ENCODE measurements at regions not wholly inside any gene's neighbourhood (a gene's known extent, or its start where the extent isn't known, plus 50 kb on each side); places are given as distances from the start of the nearest gene placed in this dataset.
"Not testable (repeated sequence)": the region's sequence is repeated elsewhere in the genome, so short reads cannot be mapped to it uniquely, and the experiment has no call there.

DNA sequence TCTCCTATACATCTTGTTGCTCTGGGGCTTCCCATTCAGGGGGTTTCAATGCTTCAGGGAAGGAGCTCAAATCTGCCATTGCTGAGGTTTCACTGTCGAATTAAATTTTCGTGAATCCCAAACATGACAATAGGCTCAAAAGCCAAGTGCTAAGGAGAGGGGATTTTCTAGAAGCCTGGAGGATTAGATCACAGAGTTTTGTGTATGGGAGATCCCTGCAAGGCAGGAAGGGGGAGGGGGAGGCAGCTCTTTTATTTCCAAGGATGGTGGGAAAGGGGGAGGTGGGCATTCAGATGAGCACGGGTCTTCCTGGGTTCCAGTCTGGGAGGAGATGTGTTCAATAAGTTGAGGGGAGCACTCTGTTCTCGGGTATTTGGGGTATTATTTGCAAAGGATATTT is 69.9 kb upstream of the DLG1 start:
- DNase-seq (ENCODE audit: low spot score), result no peak

DNA sequence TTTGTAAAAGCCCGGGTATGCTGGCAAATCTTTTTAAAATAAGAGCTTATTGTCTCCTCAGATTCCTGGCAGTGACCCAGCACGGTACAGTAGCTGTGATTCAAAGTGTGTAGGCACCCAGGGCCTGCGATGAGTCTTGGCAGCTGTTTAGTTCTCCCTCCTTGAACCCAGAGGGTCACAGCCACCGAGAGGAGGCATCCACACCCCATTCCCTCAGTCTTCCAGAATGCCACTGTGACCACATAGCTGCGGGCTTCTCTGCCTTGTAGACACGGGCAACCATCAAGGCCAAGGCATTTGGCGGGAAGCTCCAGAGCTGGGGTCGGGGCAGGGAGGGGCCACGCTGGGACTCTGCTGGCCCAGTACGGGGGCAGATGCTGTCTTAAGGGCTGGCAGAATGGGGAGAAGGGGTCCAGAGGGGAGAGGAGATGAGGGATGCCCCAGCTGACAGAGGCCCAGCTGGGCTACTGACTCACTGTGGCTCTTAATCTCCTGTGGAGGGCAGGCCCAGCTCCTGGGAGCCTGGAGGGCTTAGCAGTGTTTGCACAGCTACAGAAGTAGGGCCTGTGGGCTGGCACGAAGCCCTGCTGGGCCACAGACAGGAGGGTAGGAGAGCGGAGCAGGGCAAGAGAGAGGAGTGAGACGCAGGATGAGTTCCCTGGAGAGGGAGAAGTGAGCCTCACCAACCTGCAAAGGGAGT is 68.8 kb upstream of the DLG1 start:
- DNase-seq (ENCODE audit: low spot score), result no peak

GRCh38 chr3:197366301-197367044 is 68.1 kb upstream of the DLG1 start:
- DNase-seq (ENCODE audit: low spot score), result no peak

- no peak for DNase-seq (ENCODE audit: low spot score)
Measured at GRCh38 chr3:197365586-197365985, 67.2 kb upstream of the DLG1 start.

GRCh38 chr3:197364410-197365071 is 66.1 kb upstream of the DLG1 start:
- no peak for DNase-seq (ENCODE audit: low spot score)

- DNase-seq (ENCODE audit: low spot score), result no peak
Measured at GRCh38 chr3:197363553-197364409, 65.4 kb upstream of the DLG1 start.

DNA sequence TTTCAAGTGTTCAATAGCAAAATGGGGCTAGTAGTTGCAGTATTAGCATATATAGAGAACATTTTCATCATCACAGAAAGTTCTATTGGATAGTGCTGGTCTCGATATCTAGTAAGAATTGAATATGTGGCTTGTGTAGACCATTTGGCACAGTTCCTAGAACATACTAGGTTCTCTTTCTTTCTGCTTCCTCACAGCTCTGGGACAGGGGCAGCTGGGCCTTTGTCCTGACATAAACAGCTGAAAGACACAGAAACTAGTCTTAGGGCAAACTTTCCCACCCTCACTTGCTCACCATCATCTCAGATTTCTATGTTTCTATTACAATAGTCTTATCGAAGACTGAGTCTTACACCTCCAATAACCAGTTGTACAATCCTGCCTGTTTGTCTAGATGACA is 63.7 kb upstream of the DLG1 start:
- DNase-seq (ENCODE audit: low spot score), result no peak

DNA sequence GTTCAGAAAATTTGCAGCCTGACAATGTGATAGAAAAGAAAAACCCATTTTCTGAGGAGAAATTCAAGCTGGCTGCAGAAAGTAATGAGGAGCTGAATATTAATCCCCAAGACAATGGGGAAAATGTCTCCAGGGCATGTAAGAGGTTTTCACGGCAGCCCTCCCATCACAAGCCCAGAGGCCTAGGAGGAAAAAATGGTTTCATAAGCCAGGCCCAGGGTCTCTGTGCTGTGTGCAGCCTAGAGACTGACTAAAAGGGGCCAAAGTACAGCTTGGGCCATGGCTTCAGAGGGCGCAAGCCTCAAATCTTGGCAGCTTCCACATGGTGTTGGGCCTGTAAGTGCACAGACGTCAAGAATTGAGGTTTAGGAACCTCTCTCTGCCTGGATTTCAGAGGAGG is 61.7 kb upstream of the DLG1 start:
- DNase-seq (ENCODE audit: low spot score), result not testable (repeated sequence)

DNA sequence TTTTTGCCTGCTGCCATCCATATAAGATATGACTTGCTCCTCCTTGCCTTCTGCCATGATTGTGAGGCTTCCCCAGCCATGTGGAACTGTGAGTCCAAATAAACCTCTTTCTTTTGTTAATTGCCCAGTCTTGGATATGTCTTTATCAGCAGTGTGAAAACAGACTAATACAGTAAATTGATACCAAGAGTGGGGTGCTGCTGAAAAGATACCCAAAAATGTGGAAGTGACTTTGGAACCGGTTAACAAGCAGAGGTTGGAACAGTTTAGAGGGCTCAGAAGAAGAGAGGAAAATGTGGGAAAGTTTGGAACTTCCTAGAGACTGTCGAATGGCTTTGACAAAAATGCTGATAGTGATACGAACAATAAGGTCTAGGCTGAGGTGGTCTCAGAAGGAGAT is 61.1 kb upstream of the DLG1 start:
- not testable (repeated sequence) for DNase-seq (ENCODE audit: low spot score)

GRCh38 chr3:197356741-197357140 is 58.3 kb upstream of the DLG1 start:
- no peak for DNase-seq (ENCODE audit: low spot score)

DNA sequence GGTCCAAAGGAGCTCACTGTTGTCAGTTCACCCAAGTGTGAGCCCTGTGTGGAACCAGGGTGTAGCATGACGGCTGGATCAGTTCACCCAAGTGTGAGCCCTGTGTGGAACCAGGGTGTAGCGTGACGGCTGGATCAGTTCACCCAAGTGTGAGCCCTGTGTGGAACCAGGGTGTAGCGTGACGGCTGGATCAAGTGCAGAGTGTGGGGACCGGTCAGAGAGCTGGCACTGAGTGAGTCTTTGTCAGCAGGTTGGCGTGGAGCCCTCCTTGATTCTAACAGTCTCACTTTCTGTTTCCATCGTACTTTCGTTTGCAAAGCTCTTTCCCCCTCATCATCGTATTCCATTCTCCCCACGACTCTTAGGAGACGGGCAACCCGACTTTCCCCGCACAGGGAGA is 57.9 kb upstream of the DLG1 start:
- no peak for DNase-seq (ENCODE audit: low spot score)

GRCh38 chr3:197355713-197356112 is 57.3 kb upstream of the DLG1 start:
- no peak for DNase-seq (ENCODE audit: low spot score)

- no peak for DNase-seq (ENCODE audit: low spot score)
Measured at GRCh38 chr3:197354568-197355001, 56.2 kb upstream of the DLG1 start.

DNA sequence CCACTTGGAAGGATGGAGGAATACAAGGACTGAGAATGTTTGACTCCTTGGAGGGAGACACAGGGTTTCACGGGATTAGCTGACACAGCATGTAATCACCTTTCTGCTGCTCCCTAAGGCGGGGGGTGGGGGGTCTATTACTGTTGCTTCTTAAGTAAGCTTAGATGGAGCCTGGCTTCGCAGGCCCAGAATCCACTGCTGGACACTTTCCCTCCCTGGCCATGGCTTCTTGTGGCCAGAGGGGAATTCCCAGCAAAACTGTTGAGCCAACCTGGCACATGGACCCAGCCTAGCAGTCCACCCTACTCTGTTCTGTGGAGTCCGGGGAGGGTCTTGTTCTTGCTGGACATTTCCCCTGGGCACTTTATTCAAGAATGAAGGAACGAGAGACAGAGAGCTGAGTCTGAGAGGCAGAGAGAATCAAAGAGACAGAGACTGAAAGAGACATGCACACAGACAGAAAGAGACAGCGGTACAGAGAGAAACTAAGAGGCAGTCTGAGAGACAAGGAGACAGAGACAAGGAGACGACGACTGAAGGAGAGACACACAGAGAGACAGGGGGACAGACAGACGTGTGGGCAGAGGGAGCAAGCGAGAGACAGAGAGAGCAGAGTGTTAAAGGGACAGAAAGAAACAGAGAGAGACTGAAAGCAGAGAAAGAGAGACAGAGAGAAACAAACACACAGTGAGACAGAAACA is 55.6 kb upstream of the DLG1 start:
- no peak for DNase-seq (ENCODE audit: low spot score)

DNA sequence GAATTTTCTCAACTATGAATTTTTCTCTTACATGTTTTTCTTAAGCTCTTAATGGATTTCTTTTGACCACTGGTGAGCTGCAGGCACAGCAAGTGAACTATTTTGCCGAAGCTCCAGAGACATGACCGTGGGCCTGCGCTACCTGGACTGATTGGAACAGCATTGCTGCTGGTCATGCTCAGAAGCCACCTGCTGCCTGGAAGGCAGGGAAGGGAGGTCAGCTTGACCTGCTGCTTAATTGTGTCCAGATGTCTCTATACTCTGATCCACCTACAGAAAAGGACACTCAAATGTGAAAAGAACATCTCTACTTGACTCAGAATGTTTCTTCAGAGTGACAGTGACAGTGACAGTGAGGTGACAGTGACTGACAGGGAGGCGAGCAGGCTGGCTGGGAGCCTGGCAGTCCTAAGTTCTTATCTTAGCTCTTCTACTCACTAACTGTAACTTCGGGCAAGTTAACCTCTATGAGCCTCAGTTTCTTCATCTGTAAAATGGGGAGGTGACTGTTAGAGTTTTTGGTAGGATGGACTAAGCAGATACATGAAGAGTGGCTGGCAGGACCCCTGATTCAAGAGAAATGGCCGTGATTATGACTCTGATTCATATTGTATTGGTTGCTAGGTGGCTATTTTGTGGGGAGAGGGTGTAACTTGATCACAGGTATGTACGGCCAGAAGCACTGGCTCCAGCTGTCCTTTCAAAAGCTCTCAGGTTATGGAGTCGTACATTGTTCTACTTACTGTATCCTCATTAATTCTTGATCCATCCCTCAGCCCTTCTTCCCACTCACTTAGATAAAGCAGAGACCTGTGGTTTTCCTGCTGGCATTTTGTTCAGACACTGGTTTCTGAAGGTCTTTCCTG is 54.8 kb upstream of the DLG1 start:
- DNase-seq (ENCODE audit: low spot score), result no peak

GRCh38 chr3:197352382-197352781 is 54.0 kb upstream of the DLG1 start:
- no peak for DNase-seq (ENCODE audit: low spot score)

DNA sequence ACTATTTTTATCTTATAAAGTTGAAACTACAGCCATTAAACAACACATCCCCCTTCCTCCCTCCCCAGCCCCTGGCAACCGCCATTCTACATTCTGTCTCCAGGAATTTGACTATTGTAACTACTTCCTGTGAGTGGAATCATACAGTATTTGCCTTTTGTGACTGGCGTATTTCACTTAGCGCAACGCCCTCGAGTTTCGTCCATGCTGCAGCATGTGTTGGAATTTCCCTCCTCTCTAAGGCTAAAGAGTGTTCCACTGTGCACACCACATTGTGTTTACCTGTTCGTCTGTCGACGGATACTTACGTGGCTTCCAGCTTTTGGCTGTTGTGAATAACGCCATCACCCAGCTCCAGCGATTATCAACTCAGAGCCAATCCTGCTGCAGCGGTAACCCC is 52.0 kb upstream of the DLG1 start:
- DNase-seq (ENCODE audit: low spot score), result no peak

DNA sequence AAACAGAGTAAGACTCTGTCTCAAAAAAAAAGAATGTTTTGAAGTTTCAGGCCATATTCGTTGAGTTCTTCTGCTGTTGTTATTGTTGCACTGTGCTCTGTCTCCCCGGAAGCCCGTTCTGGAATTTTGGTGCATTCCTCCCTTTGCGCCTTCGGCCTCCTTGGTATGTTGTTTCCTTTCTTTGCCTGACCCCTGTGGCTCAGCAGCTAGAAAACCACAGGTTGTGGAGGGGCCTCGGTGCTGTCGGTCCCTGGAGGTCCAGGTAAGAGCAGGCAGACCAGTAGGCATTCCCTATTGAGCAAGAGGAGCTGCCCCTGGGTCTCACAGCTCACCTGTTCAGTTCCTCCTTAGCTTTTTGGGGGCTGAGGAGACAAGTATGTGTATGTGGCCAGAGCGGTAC is 51.0 kb upstream of the DLG1 start:
- no peak for DNase-seq (ENCODE audit: low spot score)

Measured in cerebellar cortex (tissue), 1 donor.